HepG2 (cell line): ENCODE measurements at regions not wholly inside any gene's neighbourhood (a gene's known extent, or its start where the extent isn't known, plus 50 kb on each side); places are given as distances from the start of the nearest gene placed in this dataset.

ENCODE experiments used
- FOXK2 ChIP-seq: fragments of 450-650 bp; IDR thresholded peaks from 2 replicates; pipeline ENCODE4 v1.6.1; 2016
- ZNF431 ChIP-seq: sonication (generic); formaldehyde crosslinking; IDR thresholded peaks from 2 replicates; pipeline ENCODE4 v1.9.0; 2022; ENCODE audit warnings: missing genetic modification reagents, low read depth, mild to moderate bottlenecking, borderline replicate concordance
- ZNF556 ChIP-seq: sonication (generic); formaldehyde crosslinking; IDR thresholded peaks from 2 replicates; pipeline ENCODE4 v1.4.0; 2020; ENCODE audit warnings: mild to moderate bottlenecking, missing genetic modification reagents, borderline replicate concordance
- TF ChIP-seq, protein P1 (sequence below): sonication (generic); formaldehyde crosslinking; IDR thresholded peaks from 2 replicates; pipeline ENCODE4 v1.5.1; 2020; ENCODE audit warnings: missing genetic modification reagents, mild to moderate bottlenecking, borderline replicate concordance
- TF ChIP-seq, protein P2 (sequence below): sonication (generic); formaldehyde crosslinking; IDR thresholded peaks from 2 replicates; pipeline ENCODE4 v1.5.0; 2020; ENCODE audit warnings: mild to moderate bottlenecking, missing genetic modification reagents, moderate library complexity

GRCh38 chr3:150069633-150070032, 98.9 kb upstream of the PFN2 start:
- TF ChIP-seq ZNF556 (CRISPR knock-in tag) (no peak), ZNF431 (CRISPR knock-in tag) (no peak), FOXK2 (no peak)
- TF ChIP-seq, protein P1, sequence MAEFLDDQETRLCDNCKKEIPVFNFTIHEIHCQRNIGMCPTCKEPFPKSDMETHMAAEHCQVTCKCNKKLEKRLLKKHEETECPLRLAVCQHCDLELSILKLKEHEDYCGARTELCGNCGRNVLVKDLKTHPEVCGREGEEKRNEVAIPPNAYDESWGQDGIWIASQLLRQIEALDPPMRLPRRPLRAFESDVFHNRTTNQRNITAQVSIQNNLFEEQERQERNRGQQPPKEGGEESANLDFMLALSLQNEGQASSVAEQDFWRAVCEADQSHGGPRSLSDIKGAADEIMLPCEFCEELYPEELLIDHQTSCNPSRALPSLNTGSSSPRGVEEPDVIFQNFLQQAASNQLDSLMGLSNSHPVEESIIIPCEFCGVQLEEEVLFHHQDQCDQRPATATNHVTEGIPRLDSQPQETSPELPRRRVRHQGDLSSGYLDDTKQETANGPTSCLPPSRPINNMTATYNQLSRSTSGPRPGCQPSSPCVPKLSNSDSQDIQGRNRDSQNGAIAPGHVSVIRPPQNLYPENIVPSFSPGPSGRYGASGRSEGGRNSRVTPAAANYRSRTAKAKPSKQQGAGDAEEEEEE = no peak
- TF ChIP-seq, protein P2, sequence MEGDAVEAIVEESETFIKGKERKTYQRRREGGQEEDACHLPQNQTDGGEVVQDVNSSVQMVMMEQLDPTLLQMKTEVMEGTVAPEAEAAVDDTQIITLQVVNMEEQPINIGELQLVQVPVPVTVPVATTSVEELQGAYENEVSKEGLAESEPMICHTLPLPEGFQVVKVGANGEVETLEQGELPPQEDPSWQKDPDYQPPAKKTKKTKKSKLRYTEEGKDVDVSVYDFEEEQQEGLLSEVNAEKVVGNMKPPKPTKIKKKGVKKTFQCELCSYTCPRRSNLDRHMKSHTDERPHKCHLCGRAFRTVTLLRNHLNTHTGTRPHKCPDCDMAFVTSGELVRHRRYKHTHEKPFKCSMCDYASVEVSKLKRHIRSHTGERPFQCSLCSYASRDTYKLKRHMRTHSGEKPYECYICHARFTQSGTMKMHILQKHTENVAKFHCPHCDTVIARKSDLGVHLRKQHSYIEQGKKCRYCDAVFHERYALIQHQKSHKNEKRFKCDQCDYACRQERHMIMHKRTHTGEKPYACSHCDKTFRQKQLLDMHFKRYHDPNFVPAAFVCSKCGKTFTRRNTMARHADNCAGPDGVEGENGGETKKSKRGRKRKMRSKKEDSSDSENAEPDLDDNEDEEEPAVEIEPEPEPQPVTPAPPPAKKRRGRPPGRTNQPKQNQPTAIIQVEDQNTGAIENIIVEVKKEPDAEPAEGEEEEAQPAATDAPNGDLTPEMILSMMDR (CRISPR knock-in tag) = no peak
